ENCODE measurements at regions not wholly inside any gene's neighbourhood (a gene's known extent, or its start where the extent isn't known, plus 50 kb on each side); places are given as distances from the start of the nearest gene placed in this dataset.

GRCh38 chr3:72126441-72127223, 341.7 kb upstream of the PROK2 start:
- no CpG with 5 or more reads among the region's 8 CpGs for WGBS (ENCODE audit: extremely low coverage, insufficient coverage, low lambda C conversion rate)

GRCh38 chr3:72123908-72124441, 339.0 kb upstream of the PROK2 start:
- no peak overlapping the region for H2BK120ac ChIP-seq (ENCODE audit: low read depth, low read length)
- no peak overlapping the region for H3K4me2 ChIP-seq (ENCODE audit: low read length)
- H3K4ac ChIP-seq (ENCODE audit: low read depth, low read length), result no peak overlapping the region
- H3K36me3 ChIP-seq (ENCODE audit: control insufficient read depth, insufficient read depth, low read length), result no peaks in the 10 kb centered on the region
- no peak overlapping the region for H4K5ac ChIP-seq (ENCODE audit: low read length)
- no peak overlapping the region for H3K23ac ChIP-seq (ENCODE audit: low read length)
- no peak overlapping the region for H2AK5ac ChIP-seq (ENCODE audit: low read length)
- no peak overlapping the region for H2BK5ac ChIP-seq (ENCODE audit: low read length)
- no peaks in the 10 kb centered on the region for H3K79me1 ChIP-seq (ENCODE audit: low read length)
- H3K9ac ChIP-seq (ENCODE audit: low read length), result no peak overlapping the region
- no peaks in the 10 kb centered on the region for H3K79me2 ChIP-seq (ENCODE audit: control insufficient read depth, insufficient read depth, low read length)
- H2BK15ac ChIP-seq (replicated peaks; ENCODE audit: low read depth), result no peak overlapping the region
- no peak overlapping the region for H4K8ac ChIP-seq (ENCODE audit: low read depth, low read length)
- no peak for DNase-seq
- no peak overlapping the region for H3K4me3 ChIP-seq (ENCODE audit: low read length)
- no peaks in the 10 kb centered on the region for H3K4me1 ChIP-seq (ENCODE audit: control insufficient read depth, low read depth, low read length)
- no peak overlapping the region for H3K27ac ChIP-seq (ENCODE audit: low read depth, low read length)
- no CpG with 5 or more reads among the region's 7 CpGs for WGBS (ENCODE audit: extremely low coverage, insufficient coverage, low lambda C conversion rate)
- H3K56ac ChIP-seq (ENCODE audit: low read length), result no peak overlapping the region
- no peak overlapping the region for H3K18ac ChIP-seq (ENCODE audit: low read length)
- H3K27me3 ChIP-seq (ENCODE audit: insufficient read depth, low read length, poor library complexity), result no peaks in the 10 kb centered on the region

More at GRCh38 chr3:72126441-72127223, 341.7 kb upstream of the PROK2 start:
- Histone ChIP-seq H3K18ac (ENCODE audit: low read length) (no peak overlapping the region), H2AK5ac (ENCODE audit: low read length) (no peak overlapping the region), H3K23ac (ENCODE audit: low read length) (no peak overlapping the region), H4K8ac (ENCODE audit: low read depth, low read length) (no peak overlapping the region), H3K4ac (ENCODE audit: low read depth, low read length) (no peak overlapping the region), H3K79me2 (ENCODE audit: control insufficient read depth, insufficient read depth, low read length) (no peaks in the 10 kb centered on the region), H2BK120ac (ENCODE audit: low read depth, low read length) (no peak overlapping the region), H3K4me1 (ENCODE audit: control insufficient read depth, low read depth, low read length) (no peaks in the 10 kb centered on the region), H3K27me3 (ENCODE audit: insufficient read depth, low read length, poor library complexity) (no peaks in the 10 kb centered on the region), H3K4me3 (ENCODE audit: low read length) (no peak overlapping the region), H3K36me3 (ENCODE audit: control insufficient read depth, insufficient read depth, low read length) (no peaks in the 10 kb centered on the region), H3K27ac (ENCODE audit: low read depth, low read length) (no peak overlapping the region), H3K4me2 (ENCODE audit: low read length) (no peak overlapping the region), H3K56ac (ENCODE audit: low read length) (no peak overlapping the region), H2BK15ac (replicated peaks; ENCODE audit: low read depth) (no peak overlapping the region), H3K9ac (ENCODE audit: low read length) (no peak overlapping the region), H4K5ac (ENCODE audit: low read length) (no peak overlapping the region), H2BK5ac (ENCODE audit: low read length) (no peak overlapping the region), H3K79me1 (ENCODE audit: low read length) (no peaks in the 10 kb centered on the region)
- no peak for DNase-seq

GRCh38 chr3:72120806-72121778, 336.1 kb upstream of the PROK2 start:
- Histone ChIP-seq H3K56ac (ENCODE audit: low read length) (no peak overlapping the region), H3K79me2 (ENCODE audit: control insufficient read depth, insufficient read depth, low read length) (no peaks in the 10 kb centered on the region), H2BK5ac (ENCODE audit: low read length) (no peak overlapping the region), H2AK5ac (ENCODE audit: low read length) (no peak overlapping the region), H3K4me3 (ENCODE audit: low read length) (no peak overlapping the region), H3K4ac (ENCODE audit: low read depth, low read length) (no peak overlapping the region), H3K36me3 (ENCODE audit: control insufficient read depth, insufficient read depth, low read length) (no peaks in the 10 kb centered on the region), H2BK120ac (ENCODE audit: low read depth, low read length) (no peak overlapping the region), H3K4me2 (ENCODE audit: low read length) (no peak overlapping the region), H3K23ac (ENCODE audit: low read length) (no peak overlapping the region), H3K4me1 (ENCODE audit: control insufficient read depth, low read depth, low read length) (no peaks in the 10 kb centered on the region), H4K5ac (ENCODE audit: low read length) (no peak overlapping the region), H3K9ac (ENCODE audit: low read length) (no peak overlapping the region), H3K27me3 (ENCODE audit: insufficient read depth, low read length, poor library complexity) (no peaks in the 10 kb centered on the region), H2BK15ac (replicated peaks; ENCODE audit: low read depth) (no peak overlapping the region), H3K18ac (ENCODE audit: low read length) (no peak overlapping the region), H4K8ac (ENCODE audit: low read depth, low read length) (no peak overlapping the region), H3K27ac (ENCODE audit: low read depth, low read length) (no peak overlapping the region), H3K79me1 (ENCODE audit: low read length) (no peaks in the 10 kb centered on the region)
- WGBS (ENCODE audit: extremely low coverage, insufficient coverage, low lambda C conversion rate), result no CpG with 5 or more reads among the region's 5 CpGs
- no peak for DNase-seq

GRCh38 chr3:72120039-72120438, 335.1 kb upstream of the PROK2 start:
- Histone ChIP-seq H3K27ac (ENCODE audit: low read depth, low read length) (no peak overlapping the region), H3K56ac (ENCODE audit: low read length) (no peak overlapping the region), H3K36me3 (ENCODE audit: control insufficient read depth, insufficient read depth, low read length) (no peaks in the 10 kb centered on the region), H3K4me3 (ENCODE audit: low read length) (no peak overlapping the region), H3K9ac (ENCODE audit: low read length) (no peak overlapping the region), H4K8ac (ENCODE audit: low read depth, low read length) (no peak overlapping the region), H4K5ac (ENCODE audit: low read length) (no peak overlapping the region), H3K23ac (ENCODE audit: low read length) (no peak overlapping the region), H2BK5ac (ENCODE audit: low read length) (no peak overlapping the region), H3K4me1 (ENCODE audit: control insufficient read depth, low read depth, low read length) (no peaks in the 10 kb centered on the region), H3K27me3 (ENCODE audit: insufficient read depth, low read length, poor library complexity) (no peaks in the 10 kb centered on the region), H2BK120ac (ENCODE audit: low read depth, low read length) (no peak overlapping the region), H2AK5ac (ENCODE audit: low read length) (no peak overlapping the region), H3K79me2 (ENCODE audit: control insufficient read depth, insufficient read depth, low read length) (no peaks in the 10 kb centered on the region), H3K18ac (ENCODE audit: low read length) (no peak overlapping the region), H2BK15ac (replicated peaks; ENCODE audit: low read depth) (no peak overlapping the region), H3K79me1 (ENCODE audit: low read length) (no peaks in the 10 kb centered on the region), H3K4ac (ENCODE audit: low read depth, low read length) (no peak overlapping the region), H3K4me2 (ENCODE audit: low read length) (no peak overlapping the region)
- DNase-seq, result no peak
- no CpG with 5 or more reads among the region's 4 CpGs for WGBS (ENCODE audit: extremely low coverage, insufficient coverage, low lambda C conversion rate)

GRCh38 chr3:72118628-72119027, 333.7 kb upstream of the PROK2 start:
- no peak overlapping the region for H3K23ac ChIP-seq (ENCODE audit: low read length)
- no peak overlapping the region for H2BK5ac ChIP-seq (ENCODE audit: low read length)
- H2BK15ac ChIP-seq (replicated peaks; ENCODE audit: low read depth), result no peak overlapping the region
- H3K4ac ChIP-seq (ENCODE audit: low read depth, low read length), result no peak overlapping the region
- no peaks in the 10 kb centered on the region for H3K4me1 ChIP-seq (ENCODE audit: control insufficient read depth, low read depth, low read length)
- no peak overlapping the region for H3K27ac ChIP-seq (ENCODE audit: low read depth, low read length)
- no peak overlapping the region for H3K4me2 ChIP-seq (ENCODE audit: low read length)
- H4K5ac ChIP-seq (ENCODE audit: low read length), result no peak overlapping the region
- no peaks in the 10 kb centered on the region for H3K36me3 ChIP-seq (ENCODE audit: control insufficient read depth, insufficient read depth, low read length)
- H3K27me3 ChIP-seq (ENCODE audit: insufficient read depth, low read length, poor library complexity), result no peaks in the 10 kb centered on the region
- no peak for DNase-seq
- H2BK120ac ChIP-seq (ENCODE audit: low read depth, low read length), result no peak overlapping the region
- H2AK5ac ChIP-seq (ENCODE audit: low read length), result no peak overlapping the region
- no peaks in the 10 kb centered on the region for H3K79me1 ChIP-seq (ENCODE audit: low read length)
- H4K8ac ChIP-seq (ENCODE audit: low read depth, low read length), result no peak overlapping the region
- H3K9ac ChIP-seq (ENCODE audit: low read length), result no peak overlapping the region
- no peak overlapping the region for H3K18ac ChIP-seq (ENCODE audit: low read length)
- no peaks in the 10 kb centered on the region for H3K79me2 ChIP-seq (ENCODE audit: control insufficient read depth, insufficient read depth, low read length)
- H3K56ac ChIP-seq (ENCODE audit: low read length), result no peak overlapping the region
- H3K4me3 ChIP-seq (ENCODE audit: low read length), result no peak overlapping the region

Measured in mesendoderm (in vitro differentiated cells).